ENCODE measurements at regions not wholly inside any gene's neighbourhood (a gene's known extent, or its start where the extent isn't known, plus 50 kb on each side); places are given as distances from the start of the nearest gene placed in this dataset.

GRCh38 chr6:142665393-142665792 lies 279.6 kb downstream of the HIVEP2 start:
- peak; percentile 41 for ATAC-seq
- no peak for DNase-seq
- no peaks in the 10 kb centered on the region for H3K4me1 ChIP-seq (ENCODE audit: low read depth)
- no peaks in the 10 kb centered on the region for H3K9me3 ChIP-seq
- H3K4me3 ChIP-seq: no peak overlapping the region
- no peak for TF ChIP-seq CTCF (IDR thresholded peaks at IDR 0.05)
- intact Hi-C loops (cut with DNase I, micrococcal nuclease): no loop called here
- H3K36me3 ChIP-seq (ENCODE audit: low read depth): no peaks in the 10 kb centered on the region

GRCh38 chr6:142666599-142667185 lies 278.3 kb downstream of the HIVEP2 start:
- DNase-seq (no peak), ATAC-seq (no peak)
- Histone ChIP-seq H3K4me3 (no peak overlapping the region), H3K9me3 (no peaks in the 10 kb centered on the region), H3K4me1 (ENCODE audit: low read depth) (no peaks in the 10 kb centered on the region), H3K36me3 (ENCODE audit: low read depth) (no peaks in the 10 kb centered on the region)
- no peak for TF ChIP-seq CTCF (IDR thresholded peaks at IDR 0.05)
- intact Hi-C loops (cut with DNase I, micrococcal nuclease): no loop called here

- Histone ChIP-seq H3K4me1 (ENCODE audit: low read depth) (no peaks in the 10 kb centered on the region), H3K9me3 (no peaks in the 10 kb centered on the region), H3K36me3 (ENCODE audit: low read depth) (no peaks in the 10 kb centered on the region), H3K4me3 (no peak overlapping the region)
- ATAC-seq (no peak), DNase-seq (no peak)
- intact Hi-C loops (cut with DNase I, micrococcal nuclease): no loop called here
- TF ChIP-seq CTCF (IDR thresholded peaks at IDR 0.05): no peak
These were observed 275.3 kb downstream of the HIVEP2 start for GRCh38 chr6:142669471-142670351.

- no peak for TF ChIP-seq CTCF (IDR thresholded peaks at IDR 0.05)
- Histone ChIP-seq H3K4me3 (no peak overlapping the region), H3K4me1 (ENCODE audit: low read depth) (no peaks in the 10 kb centered on the region), H3K36me3 (ENCODE audit: low read depth) (no peaks in the 10 kb centered on the region), H3K9me3 (no peaks in the 10 kb centered on the region)
- DNase-seq (no peak), ATAC-seq (no peak)
- intact Hi-C loops (cut with DNase I, micrococcal nuclease): no loop called here
These were observed 273.2 kb downstream of the HIVEP2 start for GRCh38 chr6:142671791-142672190.

- no peak for DNase-seq
- no peak for ATAC-seq
- Histone ChIP-seq H3K4me1 (ENCODE audit: low read depth) (no peaks in the 10 kb centered on the region), H3K36me3 (ENCODE audit: low read depth) (no peaks in the 10 kb centered on the region), H3K9me3 (no peaks in the 10 kb centered on the region), H3K4me3 (no peak overlapping the region)
- intact Hi-C loops (cut with DNase I, micrococcal nuclease): no loop called here
- no peak for TF ChIP-seq CTCF (IDR thresholded peaks at IDR 0.05)
These were observed 269.5 kb downstream of the HIVEP2 start for GRCh38 chr6:142675517-142675916.

All from mucosa of descending colon (tissue), 3 donors.